ENCODE measurements at regions not wholly inside any gene's neighbourhood (a gene's known extent, or its start where the extent isn't known, plus 50 kb on each side); places are given as distances from the start of the nearest gene placed in this dataset.

DNA sequence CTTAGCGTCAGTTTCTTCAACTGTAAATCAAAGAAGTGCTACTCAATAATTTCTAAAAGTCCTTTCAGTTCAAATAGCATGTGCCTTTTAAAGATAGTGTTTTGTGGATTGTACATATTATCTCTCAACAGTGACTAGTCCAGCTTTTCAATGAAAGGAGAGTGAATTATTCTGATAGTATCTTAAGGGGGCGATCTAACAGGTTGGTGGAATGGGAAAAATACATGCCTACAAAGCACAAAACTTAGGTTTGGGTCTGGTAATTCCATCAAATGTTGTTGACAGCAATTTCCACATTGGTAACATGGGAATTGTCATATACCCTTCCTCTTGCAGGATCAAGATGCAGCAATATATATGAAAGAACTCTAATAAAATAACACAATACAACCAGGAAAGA, 50.1 kb upstream of the HDGFL1 start (continued):
- TF ChIP-seq, protein P1, sequence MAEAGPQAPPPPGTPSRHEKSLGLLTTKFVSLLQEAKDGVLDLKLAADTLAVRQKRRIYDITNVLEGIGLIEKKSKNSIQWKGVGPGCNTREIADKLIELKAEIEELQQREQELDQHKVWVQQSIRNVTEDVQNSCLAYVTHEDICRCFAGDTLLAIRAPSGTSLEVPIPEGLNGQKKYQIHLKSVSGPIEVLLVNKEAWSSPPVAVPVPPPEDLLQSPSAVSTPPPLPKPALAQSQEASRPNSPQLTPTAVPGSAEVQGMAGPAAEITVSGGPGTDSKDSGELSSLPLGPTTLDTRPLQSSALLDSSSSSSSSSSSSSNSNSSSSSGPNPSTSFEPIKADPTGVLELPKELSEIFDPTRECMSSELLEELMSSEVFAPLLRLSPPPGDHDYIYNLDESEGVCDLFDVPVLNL (CRISPR knock-in tag; IDR thresholded peaks at IDR 0.05; ENCODE audit: borderline replicate concordance, low read depth) = no peak
